HepG2 (cell line): ENCODE measurements at regions not wholly inside any gene's neighbourhood (a gene's known extent, or its start where the extent isn't known, plus 50 kb on each side); places are given as distances from the start of the nearest gene placed in this dataset.

Experiments
- ATAC-seq: fragments of 200-7000 bp; cut with Tn5 transposase; 3 replicates; pipeline ENCODE4 v1.9.1; 2020; ENCODE audit warnings: mild to moderate bottlenecking, moderate library complexity
- BruUV-seq: library from RNA; stranded (reverse); fragments of 400-500 nt; replicated peaks from 2 replicates; lab custom pipeline; 2021; lab: Mats Ljungman, UMichigan
- CTCF ChIA-PET: fragments of 300-600 bp; formaldehyde crosslinking; extraction: SDS; loops from one replicate; lab custom pipeline; 2021; ENCODE audit warnings: low total read pairs, inconsistent platforms, low intra/inter-chr PET ratio; lab: Yijun Ruan, JAX
- POLR2A ChIA-PET: fragments of 350-600 bp; sonication (Branson Sonifier 250); formaldehyde crosslinking; loops from one replicate; lab custom pipeline; 2020; ENCODE audit warnings: antibody characterized with exemption, inconsistent platforms; lab: Yijun Ruan, JAX
- DNase-seq: peaks from one replicate; pipeline ENCODE4 v3.0.0-alpha.2; 2015; ENCODE audit warnings: low spot score
- FAIRE-seq: peaks from 3 replicates; lab custom pipeline; 2011; peaks lifted over from hg19 to GRCh38; lab: Jason Lieb, UNC
- H2AFZ ChIP-seq: one replicate; pipeline ENCODE4 v1.6.1; 2011; ENCODE audit warnings: low read length, inconsistent platforms
- H3K27ac ChIP-seq: fragments of 300-600 bp; 3 replicates; pipeline ENCODE4 v1.8.0; 2011; ENCODE audit warnings: mixed run types, mild to moderate bottlenecking, mixed read lengths, low read length, inconsistent platforms; ENCODE audit not compliant: insufficient read depth; ENCODE audit errors: extremely low read length
- H3K27me3 ChIP-seq, 2 experiments: fragments of 200-600 bp in 1 of 2; 2 replicates in 1 of 2; 3 replicates in 1 of 2; pipeline versions ENCODE4 v1.6.0 to v1.8.0; 2011; ENCODE audit warnings: low read length in 2 of 2, mild to moderate bottlenecking in 2 of 2, moderate library complexity in 2 of 2, inconsistent platforms in 1 of 2; ENCODE audit not compliant: insufficient read depth in 2 of 2, control insufficient read depth in 1 of 2
- H3K36me3 ChIP-seq, 2 experiments: fragments of 200-600 bp in 1 of 2; replicated peaks in 1 of 2; 2 replicates in 1 of 2; 3 replicates in 1 of 2; pipeline versions ENCODE4 v1.5.1 to v1.8.0; 2011; ENCODE audit warnings: low read length in 2 of 2, inconsistent platforms in 1 of 2; ENCODE audit not compliant: insufficient read depth in 2 of 2, control insufficient read depth in 1 of 2
- H3K4me1 ChIP-seq: 2 replicates; pipeline ENCODE4 v1.5.1; 2012; ENCODE audit warnings: low read length, inconsistent platforms; ENCODE audit not compliant: insufficient read depth
- H3K4me2 ChIP-seq: 2 replicates; pipeline ENCODE4 v1.6.0; 2011; ENCODE audit warnings: low read depth, low read length, inconsistent platforms
- H3K4me3 ChIP-seq, 3 experiments: fragments of 200-600 bp in 1 of 3; sonication (generic), shearing (Covaris generic) in 1 of 3; replicated peaks in 1 of 3; 2 replicates each; pipeline ENCODE4 v1.5.1; 2011 to 2016; ENCODE audit warnings: low read length in 3 of 3, inconsistent platforms in 2 of 3, low read depth in 2 of 3, mild to moderate bottlenecking in 2 of 3, control low read depth in 1 of 3, mixed read lengths in 1 of 3; ENCODE audit not compliant: insufficient read depth in 1 of 3
- H3K79me2 ChIP-seq: one replicate; pipeline ENCODE4 v1.6.1; 2011; ENCODE audit warnings: low read length, inconsistent platforms; ENCODE audit not compliant: insufficient read depth
- H3K9ac ChIP-seq: 2 replicates; pipeline ENCODE4 v1.6.0; 2011; ENCODE audit warnings: mild to moderate bottlenecking, low read depth, low read length, inconsistent platforms; ENCODE audit not compliant: insufficient read depth
- H3K9me3 ChIP-seq: 2 replicates; pipeline ENCODE4 v1.5.1; 2012; ENCODE audit warnings: mild to moderate bottlenecking, low read length
- H4K20me1 ChIP-seq: 2 replicates; pipeline ENCODE4 v1.6.0; 2011; ENCODE audit warnings: inconsistent platforms, mild to moderate bottlenecking, low read length, moderate library complexity; ENCODE audit not compliant: insufficient read depth
- CENPX ChIP-seq: sonication (generic); formaldehyde crosslinking; IDR thresholded peaks from 2 replicates; pipeline ENCODE4 v1.9.0; 2021; ENCODE audit warnings: mild to moderate bottlenecking, missing genetic modification reagents, moderate library complexity
- HOXA7 ChIP-seq: sonication (generic); formaldehyde crosslinking; IDR thresholded peaks from 2 replicates; pipeline ENCODE4 v1.8.1; 2022; ENCODE audit warnings: mild to moderate bottlenecking, missing genetic modification reagents, moderate library complexity
- MEF2D ChIP-seq: sonication (generic); formaldehyde crosslinking; IDR thresholded peaks from 2 replicates; pipeline ENCODE4 v1.5.1; 2020; ENCODE audit warnings: mild to moderate bottlenecking, missing genetic modification reagents
- RERE ChIP-seq: IDR thresholded peaks from 2 replicates; pipeline ENCODE4 v1.6.1; 2016; ENCODE audit warnings: low read depth, missing genetic modification reagents, missing compliant biosample characterization
- ZIK1 ChIP-seq: sonication (generic); formaldehyde crosslinking; IDR thresholded peaks from 2 replicates; pipeline ENCODE4 v1.5.0; 2020; ENCODE audit warnings: mild to moderate bottlenecking, low read depth, missing genetic modification reagents, borderline replicate concordance
- ZNF253 ChIP-seq: sonication (generic); formaldehyde crosslinking; IDR thresholded peaks from 2 replicates; pipeline ENCODE4 v1.8.0; 2022; ENCODE audit warnings: mild to moderate bottlenecking, missing genetic modification reagents, borderline replicate concordance
- ZNF530 ChIP-seq: sonication (generic); formaldehyde crosslinking; IDR thresholded peaks from 2 replicates; pipeline ENCODE4 v1.5.0; 2020; ENCODE audit warnings: low read depth, mild to moderate bottlenecking, missing genetic modification reagents
- WGBS: methylation state at CpG from one replicate; pipeline ENCODE4 v1.1.6; 2017; ENCODE audit warnings: low lambda C conversion rate; 5-methylcytosine and 5-hydroxymethylcytosine counted together
- in situ Hi-C: cut with HindIII; loops from 2 replicates; pipeline ENCODE4 v1.10.0; 2017; ENCODE audit warnings: low pct_unique_long_range_greater_than_20kb; ENCODE audit not compliant: extremely low pct_ligation_motif_present
- intact Hi-C: fragments of 100-400 bp; cut with micrococcal nuclease; formaldehyde crosslinking; loops from one replicate; pipeline ENCODE4 v1.10.0; 2022; ENCODE audit not compliant: unreplicated experiment

- H3K9me3 ChIP-seq = no peaks in the 10 kb centered on the region
- FAIRE-seq = no peak
- intact Hi-C loops (loop anchor here (5.0 kb wide), 1 partner anchor 1283 kb away; no protein-coding TSS in a partner anchor), in situ Hi-C loops (loop anchor here (5.0 to 25.0 kb wide), 3 partner anchors 238 to 1283 kb away; no protein-coding TSS in a partner anchor)
- H3K4me3 ChIP-seq = no peak overlapping the region
- no peak; the same call in 2 of the 3 replicates for ATAC-seq
- no peak for TF ChIP-seq MEF2D (CRISPR knock-in tag)
- TF ChIP-seq ZNF253 = no peak
- TF ChIP-seq ZNF530 (CRISPR knock-in tag) = no peak
- TF ChIP-seq CENPX (CRISPR knock-in tag) = no peak
- no peak for TF ChIP-seq ZIK1 (CRISPR knock-in tag)
- no peak for TF ChIP-seq RERE (CRISPR knock-in tag)
- TF ChIP-seq HOXA7 = no peak
- no peak for DNase-seq
- H4K20me1 ChIP-seq = no peaks in the 10 kb centered on the region
- ChIA-PET CTCF (no interaction called here), POLR2A (no interaction called here)
- H3K27me3 ChIP-seq = 0 out of 5 replicates have a peak, but pooled peaks cover 0 to 1% of the 10 kb centered on the region in 2 experiments
- WGBS = 0% methylated on average over 2 of the region's 2 CpGs
- H3K36me3 ChIP-seq = no peaks in the 10 kb centered on the region
- no peaks in the 10 kb centered on the region for H3K79me2 ChIP-seq
- H2AFZ ChIP-seq = no peak overlapping the region
- H3K4me2 ChIP-seq = no peak overlapping the region
- no TSS peak for BruUV-seq
- H3K4me1 ChIP-seq = peaks cover 8% of the 10 kb centered on the region
- H3K27ac ChIP-seq = no peak overlapping the region
- H3K9ac ChIP-seq = no peak overlapping the region
Observed at GRCh38 chr18:5604778-5605177, 61.0 kb upstream of the EPB41L3 start.
